Mesenchymal stem cell (in vitro differentiated cells and primary cell): ENCODE measurements at regions not wholly inside any gene's neighbourhood (a gene's known extent, or its start where the extent isn't known, plus 50 kb on each side); places are given as distances from the start of the nearest gene placed in this dataset.
"Not testable (repeated sequence)": the region's sequence is repeated elsewhere in the genome, so short reads cannot be mapped to it uniquely, and the experiment has no call there.

Experiments
- DNase-seq: peaks from one replicate; pipeline ENCODE4 v3.0.0-alpha.2; 2013
- H2AFZ ChIP-seq: one replicate; pipeline ENCODE4 v1.6.1; 2013; ENCODE audit warnings: low read depth, mild to moderate bottlenecking, control low read depth, inconsistent platforms, low read length, moderate library complexity
- H2AK5ac ChIP-seq: 2 replicates; pipeline ENCODE4 v1.6.1; 2013; ENCODE audit warnings: low read length, moderate library complexity, mild to moderate bottlenecking, inconsistent platforms; ENCODE audit not compliant: severe bottlenecking
- H2BK120ac ChIP-seq: one replicate; pipeline ENCODE4 v1.6.1; 2013; ENCODE audit warnings: low read depth, mild to moderate bottlenecking, inconsistent platforms, low read length, moderate library complexity
- H2BK12ac ChIP-seq, 2 experiments: one replicate each; pipeline ENCODE4 v1.6.1; 2013; ENCODE audit warnings: inconsistent platforms in 2 of 2, low read length in 2 of 2, mild to moderate bottlenecking in 2 of 2, moderate library complexity in 2 of 2, control low read depth in 1 of 2
- H2BK15ac ChIP-seq: one replicate; pipeline ENCODE4 v1.6.1; 2013; ENCODE audit warnings: mild to moderate bottlenecking, low read depth, inconsistent platforms; ENCODE audit not compliant: poor library complexity, severe bottlenecking
- H2BK5ac ChIP-seq: 2 replicates; pipeline ENCODE4 v1.6.1; 2013; ENCODE audit warnings: low read depth, mild to moderate bottlenecking, low read length, control low read depth, inconsistent platforms; ENCODE audit not compliant: poor library complexity, severe bottlenecking
- H3K14ac ChIP-seq, 2 experiments: one replicate each; pipeline ENCODE4 v1.6.1; 2013; ENCODE audit warnings: inconsistent platforms in 2 of 2, low read length in 2 of 2, control low read depth in 1 of 2, mild to moderate bottlenecking in 1 of 2, moderate library complexity in 1 of 2
- H3K18ac ChIP-seq, 2 experiments: one replicate each; pipeline ENCODE4 v1.6.1; 2013; ENCODE audit warnings: inconsistent platforms in 2 of 2, low read length in 2 of 2, control low read depth in 1 of 2, low read depth in 1 of 2, mild to moderate bottlenecking in 1 of 2
- H3K23ac ChIP-seq, 2 experiments: one replicate each; pipeline ENCODE4 v1.6.1; 2013; ENCODE audit warnings: inconsistent platforms in 2 of 2, low read length in 2 of 2, mild to moderate bottlenecking in 2 of 2, moderate library complexity in 2 of 2, control low read depth in 1 of 2
- H3K27ac ChIP-seq: 2 replicates; pipeline ENCODE4 v1.5.1; 2013; ENCODE audit warnings: mild to moderate bottlenecking, moderate library complexity, low read length, control low read depth, inconsistent platforms; ENCODE audit not compliant: poor library complexity, severe bottlenecking
- H3K27me3 ChIP-seq, 2 experiments: 2 replicates each; pipeline versions ENCODE4 v1.6.1 to v1.7.0; 2013; ENCODE audit warnings: low read length in 2 of 2, mild to moderate bottlenecking in 2 of 2, moderate library complexity in 2 of 2, control low read depth in 1 of 2, inconsistent platforms in 1 of 2; ENCODE audit not compliant: control insufficient read depth in 1 of 2, insufficient read depth in 1 of 2
- H3K36me3 ChIP-seq, 2 experiments: 2 replicates each; pipeline versions ENCODE4 v1.6.1 to v1.7.0; 2013; ENCODE audit warnings: low read length in 2 of 2, control low read depth in 1 of 2, inconsistent platforms in 1 of 2, low read depth in 1 of 2, mild to moderate bottlenecking in 1 of 2; ENCODE audit not compliant: insufficient read depth in 2 of 2, control insufficient read depth in 1 of 2
- H3K4ac ChIP-seq, 2 experiments: one replicate each; pipeline ENCODE4 v1.6.1; 2013; ENCODE audit warnings: inconsistent platforms in 2 of 2, low read length in 2 of 2, mild to moderate bottlenecking in 2 of 2, moderate library complexity in 2 of 2, control low read depth in 1 of 2, low read depth in 1 of 2
- H3K4me1 ChIP-seq: 2 replicates; pipeline ENCODE4 v1.6.1; 2013; ENCODE audit warnings: low read depth, low read length, control low read depth; ENCODE audit not compliant: control insufficient read depth, insufficient read depth
- H3K4me2 ChIP-seq: 2 replicates; pipeline ENCODE4 v1.6.1; 2013; ENCODE audit warnings: low read length, mild to moderate bottlenecking, inconsistent platforms; ENCODE audit not compliant: poor library complexity, severe bottlenecking
- H3K4me3 ChIP-seq, 2 experiments: 2 replicates each; pipeline versions ENCODE4 v1.5.1 to v1.7.0; 2013; ENCODE audit warnings: low read length in 2 of 2, mild to moderate bottlenecking in 2 of 2, control low read depth in 1 of 2, low read depth in 1 of 2; ENCODE audit not compliant: insufficient read depth in 1 of 2
- H3K79me1 ChIP-seq: replicated peaks from 2 replicates; pipeline ENCODE4 v1.6.1; 2013; ENCODE audit warnings: mild to moderate bottlenecking, control low read depth, low read length, inconsistent platforms; ENCODE audit not compliant: poor library complexity, severe bottlenecking
- H3K9ac ChIP-seq: 2 replicates; pipeline ENCODE4 v1.7.0; 2013; ENCODE audit warnings: mild to moderate bottlenecking, low read length, moderate library complexity
- H3K9me3 ChIP-seq: 2 replicates; pipeline ENCODE4 v1.7.0; 2013; ENCODE audit warnings: mild to moderate bottlenecking, low read length; ENCODE audit not compliant: control insufficient read depth
- H4K8ac ChIP-seq: one replicate; pipeline ENCODE4 v1.6.1; 2013; ENCODE audit warnings: inconsistent platforms, mild to moderate bottlenecking, low read length, moderate library complexity
- H4K91ac ChIP-seq: one replicate; pipeline ENCODE4 v1.6.1; 2013; ENCODE audit warnings: mild to moderate bottlenecking, low read length, inconsistent platforms
- WGBS: methylation state at CpG from one replicate; pipeline ENCODE4 v1.1.7; 2013; ENCODE audit warnings: mixed read lengths; 5-methylcytosine and 5-hydroxymethylcytosine counted together

GRCh38 chr12:13328535-13328934 is 132.0 kb downstream of the EMP1 start:
- Histone ChIP-seq H3K79me1 (no peaks in the 10 kb centered on the region), H3K27me3 (peaks cover 0 to 7% of the 10 kb centered on the region in 2 experiments), H3K9ac (no peak overlapping the region), H3K4ac (no peak overlapping the region), H2BK120ac (no peak overlapping the region), H3K23ac (no peak overlapping the region), H3K14ac (no peak overlapping the region), H3K4me1 (no peaks in the 10 kb centered on the region), H2BK12ac (no peak overlapping the region), H3K18ac (no peak overlapping the region), H3K36me3 (no peaks in the 10 kb centered on the region), H2BK15ac (no peak overlapping the region), H4K8ac (no peak overlapping the region), H4K91ac (no peak overlapping the region), H3K27ac (no peak overlapping the region), H3K4me3 (no peak overlapping the region), H2AK5ac (no peak overlapping the region), H2AFZ (no peak overlapping the region), H3K4me2 (no peak overlapping the region), H3K9me3 (peaks cover 6% of the 10 kb centered on the region), H2BK5ac (no peak overlapping the region)
- DNase-seq = no peak
- WGBS = 76% methylated on average over 3 of the region's 3 CpGs

GRCh38 chr12:13326076-13326475 is 129.6 kb downstream of the EMP1 start:
- no peak overlapping the region for H3K27ac ChIP-seq
- H3K4me2 ChIP-seq = no peak overlapping the region
- no peak overlapping the region for H2AK5ac ChIP-seq
- no peak overlapping the region for H4K8ac ChIP-seq
- no peak overlapping the region for H3K23ac ChIP-seq
- no peaks in the 10 kb centered on the region for H3K36me3 ChIP-seq
- no peak overlapping the region for H3K4me3 ChIP-seq
- H3K4ac ChIP-seq = no peak overlapping the region
- H3K4me1 ChIP-seq = no peaks in the 10 kb centered on the region
- no peak overlapping the region for H2AFZ ChIP-seq
- H3K18ac ChIP-seq = no peak overlapping the region
- no peak for DNase-seq
- H4K91ac ChIP-seq = no peak overlapping the region
- peaks cover 5% of the 10 kb centered on the region for H3K9me3 ChIP-seq
- H3K14ac ChIP-seq = no peak overlapping the region
- H3K79me1 ChIP-seq = no peaks in the 10 kb centered on the region
- H3K27me3 ChIP-seq = peaks cover 0 to 11% of the 10 kb centered on the region in 2 experiments
- no peak overlapping the region for H2BK5ac ChIP-seq
- H2BK120ac ChIP-seq = no peak overlapping the region
- H2BK12ac ChIP-seq = no peak overlapping the region
- 80% methylated on average over 4 of the region's 4 CpGs for WGBS
- no peak overlapping the region for H2BK15ac ChIP-seq
- no peak overlapping the region for H3K9ac ChIP-seq

DNA sequence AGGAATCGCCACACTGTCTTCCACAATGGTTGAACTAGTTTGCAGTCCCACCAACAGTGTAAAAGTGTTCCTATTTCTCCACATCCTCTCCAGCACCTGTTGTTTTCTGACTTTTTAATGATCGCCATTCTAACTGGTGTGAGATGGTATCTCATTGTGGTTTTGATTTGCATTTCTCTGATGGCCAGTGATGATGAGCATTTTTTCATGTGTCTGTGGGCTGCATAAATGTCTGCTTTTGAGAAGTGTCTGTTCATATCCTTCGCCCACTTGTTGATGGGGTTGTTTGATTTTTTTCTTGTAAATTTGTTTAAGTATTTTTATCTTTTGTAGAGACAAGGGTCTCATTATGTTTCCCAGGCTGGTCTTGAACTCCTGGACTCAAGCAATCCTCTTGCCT is 128.5 kb downstream of the EMP1 start:
- not testable (repeated sequence) for H2BK12ac ChIP-seq, H3K23ac ChIP-seq, H3K4me1 ChIP-seq, H3K36me3 ChIP-seq, H4K8ac ChIP-seq, H4K91ac ChIP-seq, H3K79me1 ChIP-seq, H2AK5ac ChIP-seq, H3K18ac ChIP-seq, H3K27ac ChIP-seq, H3K14ac ChIP-seq, H3K4me3 ChIP-seq, H2BK5ac ChIP-seq, H3K9me3 ChIP-seq, H3K4me2 ChIP-seq, H2BK15ac ChIP-seq, DNase-seq, H3K4ac ChIP-seq, H2AFZ ChIP-seq, H2BK120ac ChIP-seq, H3K9ac ChIP-seq
- WGBS = 83% methylated on average over 2 of the region's 3 CpGs
- H3K27me3 ChIP-seq = peaks cover 0 to 12% of the 10 kb centered on the region in 2 experiments

- Histone ChIP-seq H3K18ac (no peak overlapping the region), H3K27ac (no peak overlapping the region), H3K36me3 (no peaks in the 10 kb centered on the region), H2BK120ac (no peak overlapping the region), H3K27me3 (peaks cover 0 to 14% of the 10 kb centered on the region in 2 experiments), H2BK15ac (no peak overlapping the region), H2AK5ac (no peak overlapping the region), H2BK5ac (no peak overlapping the region), H3K4ac (no peak overlapping the region), H4K91ac (no peak overlapping the region), H2BK12ac (no peak overlapping the region), H3K9ac (no peak overlapping the region), H3K9me3 (no peaks in the 10 kb centered on the region), H4K8ac (no peak overlapping the region), H3K14ac (no peak overlapping the region), H3K4me1 (no peaks in the 10 kb centered on the region), H3K79me1 (no peaks in the 10 kb centered on the region), H2AFZ (no peak overlapping the region), H3K23ac (no peak overlapping the region), H3K4me2 (no peak overlapping the region), H3K4me3 (no peak overlapping the region)
- WGBS = 55% methylated on average over 1 of the region's 3 CpGs
- no peak for DNase-seq
These were observed 121.9 kb downstream of the EMP1 start for GRCh38 chr12:13318231-13319015.
